ENCODE measurements at regions not wholly inside any gene's neighbourhood (a gene's known extent, or its start where the extent isn't known, plus 50 kb on each side); places are given as distances from the start of the nearest gene placed in this dataset.

DNA sequence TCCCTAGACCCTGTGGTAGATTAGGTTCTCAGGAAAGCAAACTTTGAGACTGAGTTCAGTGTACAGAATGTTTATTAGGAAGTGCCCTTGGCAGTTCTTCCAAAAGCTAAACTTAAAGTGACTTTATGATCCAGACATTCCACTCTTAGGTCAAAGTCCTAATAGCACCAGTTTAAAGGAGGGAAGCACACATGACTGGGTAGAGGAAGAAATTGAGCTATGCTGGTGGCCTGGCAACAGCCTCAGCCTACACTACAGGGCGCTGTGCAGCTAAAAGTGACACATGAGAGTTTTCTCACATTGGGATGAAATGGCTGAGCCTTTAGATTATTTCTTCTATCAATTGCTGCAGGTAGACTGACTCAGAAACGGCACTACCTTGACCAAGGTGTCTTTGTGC is 280.4 kb downstream of the BRINP2 start:
- H4K91ac ChIP-seq (ENCODE audit: insufficient read depth, low read depth, low read length), result no peak overlapping the region
- no peaks in the 10 kb centered on the region for H3K36me3 ChIP-seq (ENCODE audit: control insufficient read depth, insufficient read depth, low read length)
- no peak for DNase-seq

More for the DNA sequence above, 280.4 kb downstream of the BRINP2 start:
- H3K14ac ChIP-seq (replicated peaks; ENCODE audit: low read depth, low read length), result no peak overlapping the region
- intact Hi-C loops (cut with micrococcal nuclease), result no loop called here
- TF ChIP-seq MAZ (IDR thresholded peaks at IDR 0.05; ENCODE audit: borderline replicate concordance, low read depth, low read length) (no peak), RAD21 (IDR thresholded peaks at IDR 0.05; ENCODE audit: low read length) (no peak), FOS (IDR thresholded peaks at IDR 0.05; ENCODE audit: low read depth, low read length) (no peak), CHD1 (IDR thresholded peaks at IDR 0.05; ENCODE audit: low read depth, low read length) (no peak), MAFK (IDR thresholded peaks at IDR 0.05; ENCODE audit: low read depth, low read length) (no peak), MXI1 (IDR thresholded peaks at IDR 0.05; ENCODE audit: borderline replicate concordance, low read depth, low read length) (no peak), NFE2L2 (IDR thresholded peaks at IDR 0.05; ENCODE audit: low read depth, low read length) (no peak), RFX5 (IDR thresholded peaks at IDR 0.05; ENCODE audit: low read depth, low read length) (no peak), POLR2A (IDR thresholded peaks at IDR 0.05; ENCODE audit: low read depth, low read length) (no peak), RCOR1 (IDR thresholded peaks at IDR 0.05; ENCODE audit: insufficient replicate concordance, low read length) (no peak), BHLHE40 (IDR thresholded peaks at IDR 0.05; ENCODE audit: low read depth, low read length) (no peak), CEBPB (IDR thresholded peaks at IDR 0.05; ENCODE audit: low read depth, low read length) (no peak), SMC3 (IDR thresholded peaks at IDR 0.05; ENCODE audit: low read depth, low read length) (no peak)
- TF ChIP-seq, protein P1, sequence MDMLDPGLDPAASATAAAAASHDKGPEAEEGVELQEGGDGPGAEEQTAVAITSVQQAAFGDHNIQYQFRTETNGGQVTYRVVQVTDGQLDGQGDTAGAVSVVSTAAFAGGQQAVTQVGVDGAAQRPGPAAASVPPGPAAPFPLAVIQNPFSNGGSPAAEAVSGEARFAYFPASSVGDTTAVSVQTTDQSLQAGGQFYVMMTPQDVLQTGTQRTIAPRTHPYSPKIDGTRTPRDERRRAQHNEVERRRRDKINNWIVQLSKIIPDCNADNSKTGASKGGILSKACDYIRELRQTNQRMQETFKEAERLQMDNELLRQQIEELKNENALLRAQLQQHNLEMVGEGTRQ (IDR thresholded peaks at IDR 0.05; ENCODE audit: low read depth, low read length), result no peak
- TF ChIP-seq, protein P2, sequence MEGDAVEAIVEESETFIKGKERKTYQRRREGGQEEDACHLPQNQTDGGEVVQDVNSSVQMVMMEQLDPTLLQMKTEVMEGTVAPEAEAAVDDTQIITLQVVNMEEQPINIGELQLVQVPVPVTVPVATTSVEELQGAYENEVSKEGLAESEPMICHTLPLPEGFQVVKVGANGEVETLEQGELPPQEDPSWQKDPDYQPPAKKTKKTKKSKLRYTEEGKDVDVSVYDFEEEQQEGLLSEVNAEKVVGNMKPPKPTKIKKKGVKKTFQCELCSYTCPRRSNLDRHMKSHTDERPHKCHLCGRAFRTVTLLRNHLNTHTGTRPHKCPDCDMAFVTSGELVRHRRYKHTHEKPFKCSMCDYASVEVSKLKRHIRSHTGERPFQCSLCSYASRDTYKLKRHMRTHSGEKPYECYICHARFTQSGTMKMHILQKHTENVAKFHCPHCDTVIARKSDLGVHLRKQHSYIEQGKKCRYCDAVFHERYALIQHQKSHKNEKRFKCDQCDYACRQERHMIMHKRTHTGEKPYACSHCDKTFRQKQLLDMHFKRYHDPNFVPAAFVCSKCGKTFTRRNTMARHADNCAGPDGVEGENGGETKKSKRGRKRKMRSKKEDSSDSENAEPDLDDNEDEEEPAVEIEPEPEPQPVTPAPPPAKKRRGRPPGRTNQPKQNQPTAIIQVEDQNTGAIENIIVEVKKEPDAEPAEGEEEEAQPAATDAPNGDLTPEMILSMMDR (conservative IDR thresholded peaks at IDR 0.05; ENCODE audit: low read depth, low read length), result no peak
- TF ChIP-seq, protein P3, sequence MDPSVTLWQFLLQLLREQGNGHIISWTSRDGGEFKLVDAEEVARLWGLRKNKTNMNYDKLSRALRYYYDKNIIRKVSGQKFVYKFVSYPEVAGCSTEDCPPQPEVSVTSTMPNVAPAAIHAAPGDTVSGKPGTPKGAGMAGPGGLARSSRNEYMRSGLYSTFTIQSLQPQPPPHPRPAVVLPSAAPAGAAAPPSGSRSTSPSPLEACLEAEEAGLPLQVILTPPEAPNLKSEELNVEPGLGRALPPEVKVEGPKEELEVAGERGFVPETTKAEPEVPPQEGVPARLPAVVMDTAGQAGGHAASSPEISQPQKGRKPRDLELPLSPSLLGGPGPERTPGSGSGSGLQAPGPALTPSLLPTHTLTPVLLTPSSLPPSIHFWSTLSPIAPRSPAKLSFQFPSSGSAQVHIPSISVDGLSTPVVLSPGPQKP (IDR thresholded peaks at IDR 0.05; ENCODE audit: borderline replicate concordance, low read depth, low read length), result no peak
- BruUV-seq (replicated peaks), result no TSS peak
- no peaks in the 10 kb centered on the region for H4K20me1 ChIP-seq (ENCODE audit: insufficient read depth, low read length)
- H2AK5ac ChIP-seq (ENCODE audit: low read depth, low read length), result no peak overlapping the region
- no peak overlapping the region for H3K27ac ChIP-seq (ENCODE audit: insufficient read depth, low read length)
- ChIA-PET POLR2A (ENCODE audit: unreplicated experiment) (no interaction called here), CTCF (no interaction called here)
- WGBS, 2 experiments (ENCODE audit: extremely low coverage in 2 of 2, insufficient read length in 1 of 2), result 29% methylated on average over 1 of the region's 2 CpGs; no CpG with 5 or more reads in 1 of the 2 experiments
- H3K4me3 ChIP-seq (ENCODE audit: insufficient read depth, low read depth, low read length), result no peak overlapping the region
- in situ Hi-C loops (cut with MboI; ENCODE audit: low sequenced_read_pairs), result no loop called here
- H3K56ac ChIP-seq (ENCODE audit: extremely low read depth, insufficient read depth, low read length), result no peak overlapping the region
- no peak for ATAC-seq (ENCODE audit: low read depth)
- H2BK5ac ChIP-seq (ENCODE audit: low read depth, low read length, poor library complexity, severe bottlenecking), result no peak overlapping the region
- H3K27me3 ChIP-seq (ENCODE audit: control insufficient read depth, insufficient read depth, low read length), result no peaks in the 10 kb centered on the region
- no peak overlapping the region for H3K18ac ChIP-seq (ENCODE audit: low read depth, low read length)
- H3K4ac ChIP-seq (ENCODE audit: low read depth, low read length), result no peak overlapping the region
- no peak overlapping the region for H2BK120ac ChIP-seq (ENCODE audit: low read depth, low read length)
- H4K5ac ChIP-seq (ENCODE audit: low read depth, low read length), result no peak overlapping the region
- H3K9ac ChIP-seq (ENCODE audit: low read depth, low read length), result no peak overlapping the region
- no peak overlapping the region for H3K23ac ChIP-seq (ENCODE audit: low read depth, low read length)
- H2AK9ac ChIP-seq (replicated peaks; ENCODE audit: low read depth, low read length, poor library complexity), result no peak overlapping the region
- no peak overlapping the region for H2AFZ ChIP-seq (replicated peaks; ENCODE audit: low read length, poor library complexity)
- no peaks in the 10 kb centered on the region for H3K9me3 ChIP-seq (ENCODE audit: control insufficient read depth, insufficient read depth, low read length)
- no peak overlapping the region for H2BK15ac ChIP-seq (ENCODE audit: low read depth, low read length)
- no peaks in the 10 kb centered on the region for H3K79me1 ChIP-seq (ENCODE audit: low read depth in 1 of 2, low read length in 2 of 2)
- H3K4me1 ChIP-seq (ENCODE audit: control insufficient read depth, insufficient read depth, low read length), result no peaks in the 10 kb centered on the region
- H4K8ac ChIP-seq (ENCODE audit: low read depth in 2 of 2, low read length in 2 of 2), result no peak overlapping the region
- dilution Hi-C loops (cut with HindIII; ENCODE audit: low sequenced_read_pairs, unreplicated experiment), result no loop called here
- no peak overlapping the region for H3K4me2 ChIP-seq (ENCODE audit: low read depth, low read length)
- H3K9me1 ChIP-seq (ENCODE audit: insufficient read depth, low read length), result no peaks in the 10 kb centered on the region
- H2BK20ac ChIP-seq (ENCODE audit: low read depth, low read length), result no peak overlapping the region
